ENCODE measurements at regions not wholly inside any gene's neighbourhood (a gene's known extent, or its start where the extent isn't known, plus 50 kb on each side); places are given as distances from the start of the nearest gene placed in this dataset.

DNA sequence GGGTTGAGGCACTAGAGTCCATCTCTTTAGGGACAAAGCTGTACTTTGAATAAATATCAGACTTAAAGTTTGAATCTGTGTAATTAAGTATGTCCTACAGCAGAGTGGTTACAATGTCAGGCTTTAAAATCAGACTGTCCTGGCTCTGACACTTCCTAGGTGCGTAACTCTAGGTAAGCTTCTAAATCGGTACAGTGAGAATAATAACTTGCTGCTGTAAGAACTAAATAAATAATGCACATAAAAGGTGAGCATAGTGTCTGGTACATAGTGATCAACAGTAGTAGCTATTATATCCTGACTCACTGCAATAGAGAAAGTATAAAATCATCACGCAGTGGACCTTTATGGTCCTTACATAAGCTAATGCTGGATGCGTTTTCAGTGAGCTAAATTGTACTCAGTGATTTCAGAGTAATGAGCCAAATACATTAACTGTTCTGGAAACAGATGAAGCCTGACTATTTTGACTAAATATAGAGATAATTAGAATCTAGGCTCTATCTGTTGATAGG is 72.2 kb upstream of the PDK4 start:
- no peak for TF ChIP-seq POLR2A (IDR thresholded peaks at IDR 0.05; ENCODE audit: low read depth, low read length)
- TF ChIP-seq POLR2AphosphoS5 (IDR thresholded peaks at IDR 0.05; ENCODE audit: low read depth, low read length), result no peak
- no peak for TF ChIP-seq POU2F2 (IDR thresholded peaks at IDR 0.05; ENCODE audit: low read depth, low read length)
- TF ChIP-seq TAF1 (IDR thresholded peaks at IDR 0.05; ENCODE audit: low read depth, low read length), result no peak
- TF ChIP-seq SPI1 (IDR thresholded peaks at IDR 0.05; ENCODE audit: low read depth, low read length), result no peak
- no peak for TF ChIP-seq PAX5 (IDR thresholded peaks at IDR 0.05; ENCODE audit: insufficient read depth, low read length, severe bottlenecking)
